Fibroblast of villous mesenchyme (primary cell): ENCODE measurements at regions not wholly inside any gene's neighbourhood (a gene's known extent, or its start where the extent isn't known, plus 50 kb on each side); places are given as distances from the start of the nearest gene placed in this dataset.

Experiments
- DNase-seq: peaks from one replicate; pipeline ENCODE4 v3.0.0-alpha.2; 2010; ENCODE audit warnings: low read depth
- H3K4me3 ChIP-seq: 2 replicates; pipeline ENCODE4 v1.5.1; 2011; ENCODE audit warnings: low read depth, mild to moderate bottlenecking, low read length
- TF ChIP-seq, protein P1 (sequence below): IDR thresholded peaks from 2 replicates; pipeline ENCODE4 v1.5.1; 2012; ENCODE audit warnings: low read depth, mild to moderate bottlenecking, low read length; ENCODE audit not compliant: insufficient read depth

DNA sequence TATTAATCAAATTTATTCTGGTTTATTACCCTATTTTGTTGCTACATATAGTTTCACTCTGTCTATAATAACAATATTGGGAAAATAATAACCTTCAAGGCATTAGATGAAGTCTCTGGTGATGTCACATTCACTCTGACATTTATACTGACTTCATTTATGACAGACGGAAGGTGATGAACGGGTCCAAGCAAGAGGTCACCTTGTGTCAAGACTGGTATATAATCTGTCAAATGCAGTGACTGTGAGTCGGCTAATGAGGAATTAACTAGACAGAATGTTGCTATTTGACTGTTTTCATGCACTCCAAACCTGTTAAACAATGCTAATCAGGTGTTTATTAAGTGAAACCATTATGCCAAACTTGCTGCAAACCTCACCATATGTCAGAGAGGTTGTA lies 800.5 kb upstream of the KLHL1 start:
- TF ChIP-seq, protein P1, sequence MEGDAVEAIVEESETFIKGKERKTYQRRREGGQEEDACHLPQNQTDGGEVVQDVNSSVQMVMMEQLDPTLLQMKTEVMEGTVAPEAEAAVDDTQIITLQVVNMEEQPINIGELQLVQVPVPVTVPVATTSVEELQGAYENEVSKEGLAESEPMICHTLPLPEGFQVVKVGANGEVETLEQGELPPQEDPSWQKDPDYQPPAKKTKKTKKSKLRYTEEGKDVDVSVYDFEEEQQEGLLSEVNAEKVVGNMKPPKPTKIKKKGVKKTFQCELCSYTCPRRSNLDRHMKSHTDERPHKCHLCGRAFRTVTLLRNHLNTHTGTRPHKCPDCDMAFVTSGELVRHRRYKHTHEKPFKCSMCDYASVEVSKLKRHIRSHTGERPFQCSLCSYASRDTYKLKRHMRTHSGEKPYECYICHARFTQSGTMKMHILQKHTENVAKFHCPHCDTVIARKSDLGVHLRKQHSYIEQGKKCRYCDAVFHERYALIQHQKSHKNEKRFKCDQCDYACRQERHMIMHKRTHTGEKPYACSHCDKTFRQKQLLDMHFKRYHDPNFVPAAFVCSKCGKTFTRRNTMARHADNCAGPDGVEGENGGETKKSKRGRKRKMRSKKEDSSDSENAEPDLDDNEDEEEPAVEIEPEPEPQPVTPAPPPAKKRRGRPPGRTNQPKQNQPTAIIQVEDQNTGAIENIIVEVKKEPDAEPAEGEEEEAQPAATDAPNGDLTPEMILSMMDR: no peak
- no peak overlapping the region for H3K4me3 ChIP-seq
- DNase-seq: no peak

DNA sequence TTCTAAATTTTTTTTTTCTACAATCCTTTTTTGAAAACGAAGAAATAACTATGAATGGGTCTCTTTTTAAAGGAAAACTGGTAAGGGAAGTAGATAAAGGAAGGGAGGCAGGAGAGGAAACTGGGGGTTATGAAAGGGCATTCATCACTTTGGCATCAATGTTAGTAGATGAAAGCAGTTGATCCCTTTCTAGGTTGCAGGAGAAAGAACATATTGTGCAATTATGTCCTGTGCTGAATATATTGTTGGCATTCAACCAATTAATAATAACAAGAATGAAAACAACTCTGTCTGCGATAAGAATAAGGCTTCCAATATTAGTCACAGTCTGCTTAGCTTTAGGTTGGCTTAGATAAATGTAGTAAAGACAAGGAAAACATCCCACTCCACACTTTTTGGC lies 796.8 kb upstream of the KLHL1 start:
- H3K4me3 ChIP-seq: no peak overlapping the region
- no peak for DNase-seq
- TF ChIP-seq, protein P1: no peak

DNA sequence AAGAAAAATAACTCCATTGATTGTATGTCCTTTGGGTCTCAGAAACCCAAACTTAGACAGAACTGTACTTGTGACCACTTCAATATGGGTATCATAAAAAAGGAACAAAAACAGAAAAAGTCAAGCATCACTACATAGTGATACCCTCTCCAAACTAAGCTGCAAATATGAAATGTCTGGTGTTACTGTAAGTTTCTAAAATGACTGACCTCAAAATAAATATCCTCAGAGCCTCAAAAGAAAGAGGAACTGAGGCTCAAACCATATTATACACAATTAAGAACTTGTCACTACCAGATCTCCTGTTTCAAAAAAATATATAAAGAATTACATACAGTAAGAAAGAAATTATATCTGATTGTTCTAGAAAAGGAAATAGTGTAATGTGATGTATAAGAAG lies 787.9 kb upstream of the KLHL1 start:
- no peak for DNase-seq
- H3K4me3 ChIP-seq: no peak overlapping the region
- TF ChIP-seq, protein P1: no peak

DNA sequence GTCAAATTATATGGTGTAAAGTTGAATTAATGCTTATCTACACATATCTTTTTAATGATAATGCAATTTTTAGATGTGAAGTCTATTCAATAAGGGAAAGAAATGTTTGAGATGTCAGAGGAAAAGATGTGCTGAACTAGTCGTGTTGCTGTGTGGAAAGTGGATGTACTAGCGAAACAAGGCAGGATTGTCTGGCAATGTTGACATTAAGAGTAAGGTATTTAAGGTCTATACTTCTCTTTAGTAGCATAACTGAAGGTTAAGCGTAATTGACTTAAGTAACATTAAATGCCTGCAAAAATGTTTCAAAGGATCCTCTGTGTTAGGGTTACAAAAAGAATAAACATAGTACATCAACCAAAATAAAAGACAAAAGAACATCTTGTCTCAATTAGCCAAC lies 787.3 kb upstream of the KLHL1 start:
- no peak overlapping the region for H3K4me3 ChIP-seq
- TF ChIP-seq, protein P1: no peak
- no peak for DNase-seq

DNA sequence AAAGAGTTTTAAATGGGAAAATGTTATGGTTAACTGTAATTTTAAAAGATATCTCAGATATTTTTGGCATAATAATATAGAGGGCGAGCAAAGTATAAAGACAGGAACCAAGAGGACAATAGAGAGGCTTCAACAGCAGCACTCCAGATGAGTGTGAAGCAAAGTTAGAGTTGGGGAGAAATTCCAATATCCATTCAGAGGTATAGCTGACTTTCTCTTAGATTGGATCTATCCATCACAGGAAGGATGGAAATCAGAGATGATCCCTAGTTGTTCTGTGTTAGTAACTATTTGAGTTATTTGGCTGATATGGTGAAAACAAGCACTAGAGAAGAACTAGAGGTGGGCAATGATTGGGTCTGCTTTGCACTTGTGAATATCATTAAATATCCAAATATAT lies 786.0 kb upstream of the KLHL1 start:
- no peak for DNase-seq
- no peak overlapping the region for H3K4me3 ChIP-seq
- TF ChIP-seq, protein P1: no peak

DNA sequence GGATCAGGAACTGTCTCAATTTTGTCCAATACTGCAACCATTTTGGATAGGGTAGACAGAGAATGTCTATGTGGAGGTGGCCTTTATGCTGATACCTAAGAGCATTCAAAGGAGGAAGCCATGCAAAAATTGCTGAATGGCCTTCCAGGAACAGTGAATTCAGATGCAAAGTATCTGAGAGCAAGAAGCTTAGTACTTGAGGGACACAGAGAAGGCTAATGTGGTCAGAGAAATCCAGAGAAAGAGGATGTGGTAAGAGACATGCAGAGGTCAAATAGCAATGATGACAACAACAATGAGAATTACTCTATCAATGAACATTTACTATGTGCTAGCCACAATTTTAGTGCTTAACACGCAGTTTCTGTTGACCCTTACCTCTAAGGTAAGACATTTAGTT lies 785.6 kb upstream of the KLHL1 start:
- no peak overlapping the region for H3K4me3 ChIP-seq
- TF ChIP-seq, protein P1: no peak
- DNase-seq: no peak

DNA sequence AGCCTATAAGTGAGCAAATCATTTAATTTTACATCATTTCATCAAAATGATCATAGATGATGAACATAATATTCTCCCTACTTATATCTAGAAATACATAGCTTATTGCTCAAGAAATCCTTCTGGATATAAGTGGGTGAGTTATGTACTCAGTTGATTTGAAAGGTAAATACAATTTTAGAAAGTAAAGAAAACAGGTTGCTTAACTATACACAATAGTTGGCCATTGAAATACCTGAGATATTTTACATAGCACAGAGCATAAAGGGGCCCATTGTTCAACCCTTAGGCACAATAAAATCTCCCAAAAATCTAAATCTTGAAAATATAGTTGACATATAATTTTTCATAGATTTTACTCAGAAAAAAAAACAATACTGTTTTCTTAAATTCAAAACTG lies 782.0 kb upstream of the KLHL1 start:
- TF ChIP-seq, protein P1: no peak
- H3K4me3 ChIP-seq: no peak overlapping the region
- no peak for DNase-seq
